ENCODE measurements at regions not wholly inside any gene's neighbourhood (a gene's known extent, or its start where the extent isn't known, plus 50 kb on each side); places are given as distances from the start of the nearest gene placed in this dataset.

GRCh38 chr4:41446391-41446790, 91.6 kb upstream of the LIMCH1 start:
- peaks cover 68% of the 10 kb centered on the region for H3K4me1 ChIP-seq
- no peaks in the 10 kb centered on the region for H3K9me3 ChIP-seq (replicated peaks)
- intact Hi-C loops (cut with micrococcal nuclease), result no loop called here
- no peak for DNase-seq
- H3K27me3 ChIP-seq (ENCODE audit: low read depth), result no peaks in the 10 kb centered on the region
- H3K4me3 ChIP-seq, result no peak overlapping the region
- no peak overlapping the region for H3K27ac ChIP-seq (replicated peaks)
- no peak for TF ChIP-seq CTCF (IDR thresholded peaks at IDR 0.05; ENCODE audit: borderline replicate concordance)
- no peaks in the 10 kb centered on the region for H3K36me3 ChIP-seq

DNA sequence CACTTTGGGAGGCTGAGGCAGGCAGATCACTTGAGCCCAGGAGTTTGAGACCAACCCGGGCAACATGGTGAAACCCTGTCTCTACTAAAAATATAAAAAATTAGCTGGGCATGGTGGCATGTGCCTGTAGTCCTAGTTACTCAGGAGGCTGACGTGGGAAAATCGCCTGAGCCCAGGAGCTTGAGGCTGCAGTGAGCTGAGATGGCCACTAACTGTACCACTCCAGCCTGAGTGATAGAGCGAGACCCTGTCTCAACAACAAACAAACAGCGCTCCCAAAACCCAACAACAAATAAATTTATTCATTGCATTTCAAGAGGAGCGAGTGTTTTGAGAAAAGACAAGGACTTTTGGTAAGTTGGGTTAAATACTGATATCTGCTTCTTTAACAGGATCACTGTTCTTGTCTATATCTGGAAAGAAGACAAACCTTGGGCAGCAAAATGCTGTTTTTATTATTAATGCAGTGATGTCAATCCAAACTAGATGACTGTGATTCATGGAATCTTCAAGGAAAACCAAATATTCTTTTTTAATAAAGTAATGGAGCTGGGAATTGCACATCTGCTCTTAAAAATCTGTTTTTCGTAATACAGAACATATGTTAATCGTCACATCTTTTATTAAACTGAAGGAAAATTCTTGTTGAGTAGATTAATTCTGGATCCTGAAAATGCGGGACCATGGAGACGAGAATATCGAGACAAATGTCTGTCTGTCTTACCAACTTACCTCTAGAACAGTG, 90.8 kb upstream of the LIMCH1 start:
- no peaks in the 10 kb centered on the region for H3K27me3 ChIP-seq (ENCODE audit: low read depth)
- no peaks in the 10 kb centered on the region for H3K36me3 ChIP-seq
- H3K9me3 ChIP-seq (replicated peaks), result no peaks in the 10 kb centered on the region
- no peak overlapping the region for H3K4me3 ChIP-seq
- no peak overlapping the region for H3K27ac ChIP-seq (replicated peaks)
- no peak for DNase-seq
- H3K4me1 ChIP-seq, result peaks cover 70% of the 10 kb centered on the region
- no peak for TF ChIP-seq CTCF (IDR thresholded peaks at IDR 0.05; ENCODE audit: borderline replicate concordance)
- intact Hi-C loops (cut with micrococcal nuclease), result no loop called here

GRCh38 chr4:41448934-41449333, 89.0 kb upstream of the LIMCH1 start:
- Histone ChIP-seq H3K36me3 (no peaks in the 10 kb centered on the region), H3K9me3 (replicated peaks) (no peaks in the 10 kb centered on the region), H3K4me3 (no peak overlapping the region), H3K27ac (replicated peaks) (peak overlapping the region; percentile 27), H3K27me3 (ENCODE audit: low read depth) (no peaks in the 10 kb centered on the region), H3K4me1 (peaks cover 70% of the 10 kb centered on the region)
- peak; percentile 34 for DNase-seq
- TF ChIP-seq CTCF (IDR thresholded peaks at IDR 0.05; ENCODE audit: borderline replicate concordance), result no peak
- intact Hi-C loops (cut with micrococcal nuclease), result no loop called here

GRCh38 chr4:41451961-41452360, 86.0 kb upstream of the LIMCH1 start:
- Histone ChIP-seq H3K27ac (replicated peaks) (no peak overlapping the region), H3K36me3 (no peaks in the 10 kb centered on the region), H3K4me1 (peaks cover 71% of the 10 kb centered on the region), H3K9me3 (replicated peaks) (no peaks in the 10 kb centered on the region), H3K27me3 (ENCODE audit: low read depth) (no peaks in the 10 kb centered on the region), H3K4me3 (no peak overlapping the region)
- no peak for DNase-seq
- intact Hi-C loops (cut with micrococcal nuclease), result no loop called here
- TF ChIP-seq CTCF (IDR thresholded peaks at IDR 0.05; ENCODE audit: borderline replicate concordance), result no peak

- Histone ChIP-seq H3K27ac (replicated peaks) (no peak overlapping the region), H3K27me3 (ENCODE audit: low read depth) (no peaks in the 10 kb centered on the region), H3K36me3 (no peaks in the 10 kb centered on the region), H3K9me3 (replicated peaks) (no peaks in the 10 kb centered on the region), H3K4me1 (peaks cover 71% of the 10 kb centered on the region), H3K4me3 (no peak overlapping the region)
- intact Hi-C loops (cut with micrococcal nuclease), result no loop called here
- TF ChIP-seq CTCF (IDR thresholded peaks at IDR 0.05; ENCODE audit: borderline replicate concordance), result no peak
- no peak for DNase-seq
These were observed 85.3 kb upstream of the LIMCH1 start for GRCh38 chr4:41452484-41453225.

Data from left ventricle myocardium inferior (tissue), 1 donor.